ENCODE measurements at regions not wholly inside any gene's neighbourhood (a gene's known extent, or its start where the extent isn't known, plus 50 kb on each side); places are given as distances from the start of the nearest gene placed in this dataset.

DNA sequence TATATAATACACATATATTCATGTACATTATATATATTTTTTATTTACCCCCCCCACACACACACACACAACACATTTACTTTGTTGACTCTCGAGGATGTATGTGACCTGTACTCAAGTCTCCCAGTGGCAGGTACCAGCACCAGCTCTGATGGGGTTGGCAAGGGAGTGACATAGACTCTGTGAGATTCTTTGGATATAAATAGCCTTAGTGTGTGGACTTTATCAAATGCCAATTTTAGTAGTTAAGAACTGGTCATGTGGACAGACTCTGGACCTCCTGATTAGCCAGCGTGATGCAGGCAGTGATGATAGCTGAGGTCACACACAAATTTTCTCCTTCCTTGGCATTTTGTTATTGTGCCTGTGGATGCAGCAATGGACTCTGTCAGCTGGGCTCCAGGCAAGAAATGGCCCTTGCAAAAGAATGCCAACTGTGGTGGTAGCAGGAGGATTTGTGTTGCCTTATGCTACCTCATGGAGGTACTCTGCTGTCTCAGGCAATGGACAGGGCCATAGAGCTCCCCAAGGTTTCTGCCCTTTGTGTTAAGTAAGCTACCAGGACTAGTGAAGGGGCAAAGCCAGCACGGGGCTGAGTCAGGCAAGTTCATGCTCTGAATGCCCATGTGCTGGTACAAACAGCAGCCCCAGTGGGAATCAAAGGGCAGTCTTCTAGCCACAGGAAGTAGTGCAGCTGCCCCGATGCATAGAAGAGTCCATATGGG, 224.6 kb upstream of the ZWINT start:
- ChIA-PET POLR2A (no interaction called here), CTCF (no interaction called here)
- no peak overlapping the region for H3K4me3 ChIP-seq (ENCODE audit: low read depth, low read length)
- TF ChIP-seq, protein P1, sequence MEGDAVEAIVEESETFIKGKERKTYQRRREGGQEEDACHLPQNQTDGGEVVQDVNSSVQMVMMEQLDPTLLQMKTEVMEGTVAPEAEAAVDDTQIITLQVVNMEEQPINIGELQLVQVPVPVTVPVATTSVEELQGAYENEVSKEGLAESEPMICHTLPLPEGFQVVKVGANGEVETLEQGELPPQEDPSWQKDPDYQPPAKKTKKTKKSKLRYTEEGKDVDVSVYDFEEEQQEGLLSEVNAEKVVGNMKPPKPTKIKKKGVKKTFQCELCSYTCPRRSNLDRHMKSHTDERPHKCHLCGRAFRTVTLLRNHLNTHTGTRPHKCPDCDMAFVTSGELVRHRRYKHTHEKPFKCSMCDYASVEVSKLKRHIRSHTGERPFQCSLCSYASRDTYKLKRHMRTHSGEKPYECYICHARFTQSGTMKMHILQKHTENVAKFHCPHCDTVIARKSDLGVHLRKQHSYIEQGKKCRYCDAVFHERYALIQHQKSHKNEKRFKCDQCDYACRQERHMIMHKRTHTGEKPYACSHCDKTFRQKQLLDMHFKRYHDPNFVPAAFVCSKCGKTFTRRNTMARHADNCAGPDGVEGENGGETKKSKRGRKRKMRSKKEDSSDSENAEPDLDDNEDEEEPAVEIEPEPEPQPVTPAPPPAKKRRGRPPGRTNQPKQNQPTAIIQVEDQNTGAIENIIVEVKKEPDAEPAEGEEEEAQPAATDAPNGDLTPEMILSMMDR (IDR thresholded peaks at IDR 0.05; ENCODE audit: insufficient read depth, low read length, missing control alignments), result no peak
- DNase-seq (ENCODE audit: low read depth, low spot score), result no peak

DNA sequence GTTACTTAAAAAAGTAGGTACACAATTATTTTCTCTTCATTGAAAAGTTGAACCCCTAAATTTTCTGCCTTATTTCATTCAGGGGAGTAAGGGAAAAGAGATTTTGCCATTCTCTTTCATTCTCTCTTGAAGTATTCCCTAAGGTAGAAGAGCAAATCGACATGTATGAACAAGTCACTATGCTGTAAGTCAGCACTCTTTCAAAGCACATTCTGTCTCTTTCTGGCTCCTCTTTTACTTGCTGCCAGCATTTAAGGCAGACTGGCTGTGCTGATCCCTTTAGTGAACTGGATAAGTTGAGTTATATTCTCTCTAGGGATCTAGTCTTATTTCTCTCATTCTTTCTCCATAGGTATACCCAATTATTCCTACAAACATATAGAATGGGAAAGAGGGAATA, 222.3 kb upstream of the ZWINT start:
- no peak for DNase-seq (ENCODE audit: low read depth, low spot score)
- ChIA-PET CTCF (no interaction called here), POLR2A (no interaction called here)
- H3K4me3 ChIP-seq (ENCODE audit: low read depth, low read length), result no peak overlapping the region
- TF ChIP-seq, protein P1 (IDR thresholded peaks at IDR 0.05; ENCODE audit: insufficient read depth, low read length, missing control alignments), result no peak

DNA sequence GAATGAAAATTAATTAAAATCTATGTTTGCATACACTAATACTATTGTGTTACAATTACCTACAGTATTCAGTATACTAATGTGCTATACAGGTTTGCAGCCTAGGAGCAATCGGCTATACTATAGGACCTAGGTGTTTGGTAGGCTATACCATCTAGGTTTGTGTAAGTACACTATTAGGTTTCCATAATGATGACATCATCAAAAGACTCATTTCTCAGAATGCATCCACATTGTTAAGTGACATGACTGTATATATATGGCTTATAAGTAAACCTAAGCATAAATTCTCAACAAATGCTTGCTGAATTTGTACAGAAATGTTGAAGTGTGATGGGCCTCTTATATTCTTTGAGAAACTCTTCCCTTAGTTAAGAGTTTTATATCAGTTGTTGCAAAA, 206.5 kb upstream of the ZWINT start:
- no peak for DNase-seq (ENCODE audit: low read depth, low spot score)
- no peak overlapping the region for H3K4me3 ChIP-seq (ENCODE audit: low read depth, low read length)
- ChIA-PET POLR2A (no interaction called here), CTCF (no interaction called here)
- TF ChIP-seq, protein P1 (IDR thresholded peaks at IDR 0.05; ENCODE audit: insufficient read depth, low read length, missing control alignments), result no peak

DNA sequence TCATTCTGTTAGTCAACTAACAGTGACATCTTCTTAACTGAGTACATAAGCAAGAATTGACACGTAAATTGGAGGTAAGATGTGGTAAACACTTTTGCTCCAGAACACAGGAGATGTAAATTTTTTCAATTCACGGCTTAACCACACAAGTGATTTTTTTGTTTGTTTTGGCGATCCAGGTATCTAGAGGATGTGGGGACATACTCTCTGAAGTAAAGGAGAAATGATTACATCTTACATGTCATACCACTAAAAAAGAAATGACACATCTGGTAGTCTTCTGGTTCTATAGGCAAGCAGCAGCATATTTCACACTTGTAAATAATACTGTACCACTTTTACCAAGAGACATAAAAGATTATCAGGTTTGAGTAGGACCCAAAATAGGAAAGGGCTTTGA, 200.3 kb upstream of the ZWINT start:
- TF ChIP-seq, protein P1 (IDR thresholded peaks at IDR 0.05; ENCODE audit: insufficient read depth, low read length, missing control alignments), result no peak
- ChIA-PET POLR2A (no interaction called here), CTCF (no interaction called here)
- H3K4me3 ChIP-seq (ENCODE audit: low read depth, low read length), result no peak overlapping the region
- no peak for DNase-seq (ENCODE audit: low read depth, low spot score)

DNA sequence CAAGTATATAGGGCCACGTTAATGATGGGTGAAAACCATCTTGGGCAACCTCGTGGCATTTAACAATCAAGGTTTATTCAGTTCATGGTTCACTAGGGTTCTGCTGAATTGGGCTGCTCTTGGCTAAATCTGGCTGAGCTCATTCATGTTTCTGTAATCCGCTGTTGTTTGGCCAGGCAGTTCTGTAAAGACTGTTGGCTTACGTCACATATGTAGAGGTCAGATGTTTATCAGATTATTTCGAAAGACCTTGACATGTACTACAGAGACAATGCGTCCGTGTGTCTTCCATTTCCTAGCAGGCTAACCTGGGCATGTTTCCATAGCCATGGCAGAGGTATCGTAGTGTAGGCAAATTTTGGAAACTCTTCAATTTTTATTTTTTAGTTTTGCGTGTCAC, 190.0 kb upstream of the ZWINT start:
- DNase-seq (ENCODE audit: low read depth, low spot score), result no peak
- H3K4me3 ChIP-seq (ENCODE audit: low read depth, low read length), result no peak overlapping the region
- TF ChIP-seq, protein P1 (IDR thresholded peaks at IDR 0.05; ENCODE audit: insufficient read depth, low read length, missing control alignments), result no peak
- ChIA-PET CTCF (no interaction called here), POLR2A (no interaction called here)

DNA sequence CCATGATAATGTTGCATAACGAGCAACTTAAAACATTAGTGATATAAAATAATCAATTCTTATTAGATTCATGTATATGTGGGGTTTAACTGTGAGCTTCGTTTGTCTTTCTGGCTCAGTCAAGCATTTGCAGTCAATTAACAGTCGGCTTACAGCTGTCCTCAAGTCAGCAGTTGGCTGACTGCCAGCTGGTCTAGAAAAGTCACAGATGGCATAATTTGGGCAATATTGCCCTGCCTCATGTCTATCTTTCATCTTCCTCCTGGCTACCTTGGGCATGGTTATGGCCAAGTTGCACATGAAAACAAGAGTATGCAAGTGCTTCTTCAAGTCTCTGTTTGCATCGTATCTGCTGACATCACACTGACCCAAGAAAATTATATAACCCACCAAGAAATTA, 186.1 kb upstream of the ZWINT start:
- DNase-seq (ENCODE audit: low read depth, low spot score), result no peak
- ChIA-PET CTCF (no interaction called here), POLR2A (no interaction called here)
- TF ChIP-seq, protein P1 (IDR thresholded peaks at IDR 0.05; ENCODE audit: insufficient read depth, low read length, missing control alignments), result no peak
- no peak overlapping the region for H3K4me3 ChIP-seq (ENCODE audit: low read depth, low read length)
